ENCODE measurements at regions not wholly inside any gene's neighbourhood (a gene's known extent, or its start where the extent isn't known, plus 50 kb on each side); places are given as distances from the start of the nearest gene placed in this dataset.
A peak's percentile ranks its signal among the peaks of the same experiment; 100 is the strongest.

- H3K27ac ChIP-seq: no peak overlapping the region
- TF ChIP-seq CTCF (conservative IDR thresholded peaks at IDR 0.05): no peak
Observed at GRCh38 chr13:70408865-70409264, 300.6 kb upstream of the KLHL1 start.

- H3K27ac ChIP-seq: no peak overlapping the region
- no peak for TF ChIP-seq CTCF (conservative IDR thresholded peaks at IDR 0.05)
Observed at GRCh38 chr13:70407486-70407885, 299.2 kb upstream of the KLHL1 start.

- no peak for TF ChIP-seq CTCF (conservative IDR thresholded peaks at IDR 0.05)
- no peak overlapping the region for H3K27ac ChIP-seq
Observed at GRCh38 chr13:70405266-70405665, 297.0 kb upstream of the KLHL1 start.

GRCh38 chr13:70394031-70394548 is 285.8 kb upstream of the KLHL1 start:
- TF ChIP-seq CTCF (conservative IDR thresholded peaks at IDR 0.05): no peak
- H3K27ac ChIP-seq: no peak overlapping the region

GRCh38 chr13:70391678-70392077 is 283.4 kb upstream of the KLHL1 start:
- TF ChIP-seq CTCF (conservative IDR thresholded peaks at IDR 0.05): no peak
- peak overlapping the region; percentile 73 for H3K27ac ChIP-seq

- no peak for TF ChIP-seq CTCF (conservative IDR thresholded peaks at IDR 0.05)
Observed at GRCh38 chr13:70390968-70391367, 282.7 kb upstream of the KLHL1 start.

GRCh38 chr13:70390064-70390463 is 281.8 kb upstream of the KLHL1 start:
- peak overlapping the region; percentile 73 for H3K27ac ChIP-seq
- no peak for TF ChIP-seq CTCF (conservative IDR thresholded peaks at IDR 0.05)

More at GRCh38 chr13:70390968-70391367, 282.7 kb upstream of the KLHL1 start:
- H3K27ac ChIP-seq: peak overlapping the region; percentile 73

Data from VCaP (cell line).